Breast epithelium (tissue), 4 donors: ENCODE measurements at regions not wholly inside any gene's neighbourhood (a gene's known extent, or its start where the extent isn't known, plus 50 kb on each side); places are given as distances from the start of the nearest gene placed in this dataset.

Experiments used
- DNase-seq, 2 donors: peaks; one replicate each; pipeline ENCODE4 v3.0.0-alpha.2; 2019; ENCODE audit warnings: low spot score in 2 of 2
- H3K27ac ChIP-seq, 2 donors: fragments of 200-600 bp; sonication (generic) in 1 of 2; one replicate each; pipeline ENCODE4 v1.5.1; 2016 to 2019; ENCODE audit warnings: mild to moderate bottlenecking in 1 of 2
- H3K27me3 ChIP-seq, 2 donors: fragments of 200-600 bp; sonication (generic) in 1 of 2; one replicate each; pipeline versions ENCODE4 v1.5.1 to v1.6.0; 2017 to 2019; ENCODE audit warnings: control low read depth in 1 of 2, mild to moderate bottlenecking in 1 of 2
- H3K36me3 ChIP-seq: fragments of 200-600 bp; one replicate; pipeline ENCODE4 v1.5.1; 2019
- H3K4me1 ChIP-seq, 2 donors: fragments of 200-600 bp; sonication (generic); one replicate each; pipeline ENCODE4 v1.5.1; 2016 to 2019; ENCODE audit warnings: control low read depth in 1 of 2
- H3K4me3 ChIP-seq, 3 donors: fragments of 200-600 bp; sonication (generic); 1 replicate in 2 of 3; 2 replicates in 1 of 3; pipeline ENCODE4 v1.5.1; 2016 to 2019; ENCODE audit warnings: mild to moderate bottlenecking in 3 of 3, moderate library complexity in 2 of 3
- H3K9me3 ChIP-seq, 2 donors: fragments of 200-600 bp; sonication (generic) in 1 of 2; one replicate each; pipeline ENCODE4 v1.5.1; 2016 to 2019; ENCODE audit warnings: control low read depth in 1 of 2
- CTCF ChIP-seq, 3 donors: fragments of 450-650 bp; IDR thresholded peaks; one replicate each; pipeline ENCODE4 v1.5.1; 2016 to 2017; ENCODE audit warnings: antibody characterized with exemption in 3 of 3, mild to moderate bottlenecking in 3 of 3, moderate library complexity in 3 of 3
- POLR2A ChIP-seq: fragments of 450-650 bp; IDR thresholded peaks from one replicate; pipeline ENCODE4 v1.6.1; 2016; ENCODE audit warnings: antibody characterized with exemption, mild to moderate bottlenecking, moderate library complexity
- POLR2AphosphoS5 ChIP-seq, 3 donors: sonication (generic); formaldehyde crosslinking; IDR thresholded peaks; one replicate each; pipeline ENCODE4 v1.6.1; 2017; ENCODE audit warnings: antibody characterized with exemption in 3 of 3
- intact Hi-C: fragments of 100-400 bp; cut with DNase I; formaldehyde crosslinking; loops from one replicate; pipeline ENCODE4 v1.15.1; 2023; ENCODE audit warnings: low total_unique reads

GRCh38 chr9:75397836-75398235 is 309.5 kb downstream of the OSTF1 start:
- DNase-seq: no peak
- no peaks in the 10 kb centered on the region for H3K4me1 ChIP-seq
- intact Hi-C loops: no loop called here
- H3K27me3 ChIP-seq: no peaks in the 10 kb centered on the region
- H3K4me3 ChIP-seq: no peak overlapping the region
- H3K27ac ChIP-seq: no peak overlapping the region
- H3K36me3 ChIP-seq: no peaks in the 10 kb centered on the region
- peaks cover 0 to 2% of the 10 kb centered on the region in 2 donors for H3K9me3 ChIP-seq
- no peak for TF ChIP-seq CTCF (IDR thresholded peaks at IDR 0.05)
- TF ChIP-seq POLR2AphosphoS5 (IDR thresholded peaks at IDR 0.05): no peak
- TF ChIP-seq POLR2A: no peak

- no peak overlapping the region for H3K4me3 ChIP-seq
- no peak for DNase-seq
- no peaks in the 10 kb centered on the region for H3K4me1 ChIP-seq
- no peak overlapping the region for H3K27ac ChIP-seq
- H3K36me3 ChIP-seq: no peaks in the 10 kb centered on the region
- H3K27me3 ChIP-seq: no peaks in the 10 kb centered on the region
- intact Hi-C loops: no loop called here
- no peak for TF ChIP-seq POLR2A
- H3K9me3 ChIP-seq: no peaks in the 10 kb centered on the region
Observed at GRCh38 chr9:75408391-75408790, 320.1 kb downstream of the OSTF1 start.

- Histone ChIP-seq H3K27ac (no peak overlapping the region), H3K36me3 (no peaks in the 10 kb centered on the region), H3K4me3 (no peak overlapping the region), H3K9me3 (no peaks in the 10 kb centered on the region), H3K27me3 (no peaks in the 10 kb centered on the region), H3K4me1 (no peaks in the 10 kb centered on the region)
- intact Hi-C loops: no loop called here
- DNase-seq: no peak
- TF ChIP-seq POLR2AphosphoS5 (IDR thresholded peaks at IDR 0.05): no peak
- no peak for TF ChIP-seq CTCF (IDR thresholded peaks at IDR 0.05)
- TF ChIP-seq POLR2A: no peak
Observed at GRCh38 chr9:75410405-75410804, 322.1 kb downstream of the OSTF1 start.

- Histone ChIP-seq H3K4me3 (no peak overlapping the region), H3K9me3 (no peaks in the 10 kb centered on the region), H3K27me3 (no peaks in the 10 kb centered on the region), H3K4me1 (no peaks in the 10 kb centered on the region), H3K36me3 (no peaks in the 10 kb centered on the region), H3K27ac (no peak overlapping the region)
- no peak for DNase-seq
- intact Hi-C loops: no loop called here
- TF ChIP-seq POLR2AphosphoS5 (IDR thresholded peaks at IDR 0.05): no peak
- TF ChIP-seq POLR2A: no peak
- no peak for TF ChIP-seq CTCF (IDR thresholded peaks at IDR 0.05)
Observed at GRCh38 chr9:75414371-75415160, 326.3 kb downstream of the OSTF1 start.

GRCh38 chr9:75417471-75417870 is 329.2 kb downstream of the OSTF1 start:
- H3K27ac ChIP-seq: no peak overlapping the region
- H3K4me1 ChIP-seq: no peaks in the 10 kb centered on the region
- no peak for DNase-seq
- no peak overlapping the region for H3K4me3 ChIP-seq
- H3K27me3 ChIP-seq: no peaks in the 10 kb centered on the region
- intact Hi-C loops: no loop called here
- no peaks in the 10 kb centered on the region for H3K36me3 ChIP-seq
- TF ChIP-seq POLR2A (no peak), CTCF (IDR thresholded peaks at IDR 0.05) (no peak), POLR2AphosphoS5 (IDR thresholded peaks at IDR 0.05) (no peak)
- H3K9me3 ChIP-seq: no peaks in the 10 kb centered on the region
